ENCODE measurements at regions not wholly inside any gene's neighbourhood (a gene's known extent, or its start where the extent isn't known, plus 50 kb on each side); places are given as distances from the start of the nearest gene placed in this dataset.

- TF ChIP-seq EZH2 (IDR thresholded peaks at IDR 0.05; ENCODE audit: low read length) (no peak), CTCF (optimal IDR thresholded peaks at IDR 0.05 in 1 of 3, IDR thresholded peaks at IDR 0.05 in 1 of 3, conservative IDR thresholded peaks at IDR 0.05 in 1 of 3; ENCODE audit: extremely low read depth in 1 of 3, insufficient read depth in 2 of 3, low read length in 3 of 3) (no peak)
These were observed 93.9 kb upstream of the NLRP1 start for GRCh38 chr17:5678171-5678570.

Data from keratinocyte (primary cell).